Inflammatory macrophage (primary cell): ENCODE measurements at regions not wholly inside any gene's neighbourhood (a gene's known extent, or its start where the extent isn't known, plus 50 kb on each side); places are given as distances from the start of the nearest gene placed in this dataset.
A peak's percentile ranks its signal among the peaks of the same experiment; 100 is the strongest.
"Not testable (repeated sequence)": the region's sequence is repeated elsewhere in the genome, so short reads cannot be mapped to it uniquely, and the experiment has no call there.

Experiments used
- DNase-seq, 2 donors: peaks; one replicate each; pipeline ENCODE4 v3.0.0-alpha.2; 2020 to 2022

DNA sequence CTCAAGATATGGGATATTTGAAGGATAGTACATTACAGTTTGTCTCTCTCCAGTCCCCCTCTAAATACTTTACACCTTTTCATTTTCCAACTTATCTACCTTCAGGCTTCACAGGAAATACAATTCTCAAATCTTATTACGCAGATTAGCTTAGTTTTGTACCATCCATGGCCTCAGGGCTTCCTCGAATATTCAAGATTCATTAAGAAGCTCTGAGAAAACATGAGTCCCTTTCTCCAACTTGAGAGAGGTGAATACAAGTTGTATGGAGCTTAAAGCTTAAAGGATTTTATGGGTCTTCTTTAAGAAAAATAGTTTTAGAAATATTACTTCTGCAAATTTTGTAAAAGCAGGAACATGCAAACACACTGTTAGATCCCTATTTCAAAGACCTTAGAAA is 1212.5 kb downstream of the GALC start:
- no peak for DNase-seq

DNA sequence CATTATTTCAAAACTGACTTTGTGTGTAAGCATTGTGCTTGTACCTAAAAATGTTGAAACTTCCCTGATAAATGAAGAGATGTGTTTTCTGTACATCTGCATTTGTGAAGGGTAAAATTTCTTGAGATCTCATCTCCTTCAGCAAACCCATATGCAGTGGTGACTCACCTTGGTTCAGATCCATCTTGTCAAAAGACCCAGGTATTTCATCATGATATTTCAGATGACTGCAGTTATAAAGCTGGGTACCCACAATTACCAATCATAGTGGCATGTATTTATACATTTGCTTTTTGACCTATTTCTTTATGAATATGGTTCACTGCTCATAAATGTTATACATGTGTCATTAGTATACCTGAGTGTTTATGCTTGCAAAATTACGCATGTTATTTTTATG is 1213.6 kb downstream of the GALC start:
- DNase-seq: no peak

DNA sequence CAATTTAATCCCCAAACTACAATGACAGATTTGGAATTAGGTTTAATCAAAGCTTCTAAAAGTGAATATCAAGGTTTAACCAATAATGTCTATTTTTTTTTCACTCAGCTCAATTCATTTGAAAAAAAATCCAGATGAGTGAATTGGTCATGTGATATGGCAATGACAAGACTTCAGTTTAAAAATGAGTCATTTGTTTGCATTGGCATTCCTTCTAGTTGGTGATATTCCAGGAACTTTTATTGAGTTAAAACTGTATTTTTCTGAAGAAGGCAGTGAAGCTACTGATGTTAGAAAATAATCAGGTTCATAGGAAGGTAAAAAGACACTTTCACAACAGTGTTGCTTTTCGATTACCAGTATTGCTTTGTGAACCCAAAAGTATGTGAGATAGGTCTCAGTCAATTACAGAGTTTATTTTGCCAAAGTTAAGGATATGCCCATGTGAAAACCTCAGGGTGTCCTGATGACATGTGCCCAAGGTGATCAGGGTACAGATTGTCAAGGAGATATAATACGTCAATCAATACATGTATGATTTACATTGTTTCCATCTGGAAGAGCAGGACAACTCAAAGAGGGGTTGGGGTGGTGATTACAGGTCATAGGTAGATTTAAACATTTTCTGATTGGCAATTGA is 1214.9 kb downstream of the GALC start:
- no peak for DNase-seq

- not testable (repeated sequence) for DNase-seq
Observed at GRCh38 chr14:86775896-86776295, 1217.1 kb downstream of the GALC start.

- DNase-seq: no peak
Observed at GRCh38 chr14:86774916-86775315, 1218.1 kb downstream of the GALC start.

DNA sequence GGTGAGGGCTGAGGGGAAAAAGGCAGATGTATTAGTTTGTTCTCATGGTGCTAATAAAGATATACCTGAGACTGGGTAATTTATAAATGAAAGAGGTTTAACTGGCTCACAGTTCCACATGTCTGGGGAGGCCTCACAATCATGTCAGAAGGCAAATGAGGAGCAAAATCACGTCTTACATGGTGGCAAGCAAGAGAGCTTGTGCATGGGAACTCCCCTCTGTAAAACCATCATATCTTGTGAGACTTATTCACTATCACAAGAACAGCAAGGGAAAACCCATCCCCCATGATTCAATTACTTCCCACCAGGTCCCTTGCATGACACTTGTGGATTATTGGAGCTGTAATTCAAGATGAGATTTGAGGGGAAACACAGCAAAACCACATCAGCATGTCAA is 1220.9 kb downstream of the GALC start:
- no peak for DNase-seq

DNA sequence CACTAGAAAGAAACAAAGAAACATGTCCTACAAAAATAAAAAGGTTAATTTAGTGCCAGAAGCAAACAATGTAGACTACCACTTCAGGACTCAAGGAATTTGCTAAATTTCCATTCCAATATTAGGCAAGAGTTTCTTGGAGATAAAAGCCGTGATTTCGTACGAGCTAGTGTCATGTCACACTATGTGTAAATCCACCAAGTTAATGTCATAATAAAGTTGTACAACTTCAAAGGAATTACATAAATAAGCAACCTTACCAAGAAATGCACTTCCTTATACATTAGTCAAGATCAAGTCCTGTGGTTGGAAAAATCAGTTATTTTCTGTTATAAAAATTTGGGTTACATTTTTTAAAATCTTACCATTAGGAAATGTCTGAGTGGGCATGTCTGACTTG is 1222.8 kb downstream of the GALC start:
- DNase-seq: peak; percentile 3 to 70

- peak in 1 of 2 donors; percentile 1 for DNase-seq
Observed at GRCh38 chr14:86766469-86766868, 1226.5 kb downstream of the GALC start.

GRCh38 chr14:86761611-86762010 is 1231.4 kb downstream of the GALC start:
- DNase-seq: no peak

GRCh38 chr14:86756521-86757190 is 1226.7 kb downstream of the FLRT2 start:
- no peak for DNase-seq

DNA sequence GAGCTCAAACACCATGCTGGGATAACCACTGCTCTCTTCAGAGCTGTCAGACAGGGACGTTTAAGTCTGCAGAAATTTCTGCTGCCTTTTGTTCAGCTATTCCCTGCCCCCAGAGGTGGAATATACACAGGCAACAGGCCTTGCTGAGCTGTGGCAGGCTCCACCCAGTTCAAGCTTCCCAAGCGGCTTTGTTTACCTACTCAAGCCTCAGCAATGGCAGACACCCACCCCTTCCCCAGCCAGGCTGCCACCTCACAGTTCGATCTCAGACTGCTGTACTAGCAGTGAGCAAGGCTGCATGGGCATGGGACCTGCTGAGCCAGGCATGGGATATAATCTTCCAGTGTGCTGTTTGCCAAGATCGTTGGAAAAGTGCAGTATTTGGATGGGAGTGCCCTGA is 1220.5 kb downstream of the FLRT2 start:
- not testable (repeated sequence) for DNase-seq

DNA sequence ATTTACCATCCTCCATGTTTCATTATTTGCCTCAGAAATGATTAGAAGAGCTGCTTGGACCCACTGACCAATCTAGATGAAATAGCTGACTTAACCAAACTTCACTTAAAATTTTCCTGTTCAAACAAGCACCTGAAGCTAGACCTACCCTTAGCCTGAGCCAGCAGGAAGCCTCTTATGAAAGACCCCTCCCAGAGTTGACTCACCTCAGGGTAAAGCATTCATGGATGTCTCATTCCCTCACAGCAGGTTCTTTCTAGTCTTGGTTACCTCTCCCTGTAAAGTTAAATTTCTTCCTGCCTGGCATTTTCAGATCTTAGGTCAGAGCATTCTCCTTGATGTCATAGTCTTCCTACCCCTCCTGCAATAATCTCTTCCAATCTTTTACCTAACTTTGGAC is 1209.8 kb downstream of the FLRT2 start:
- no peak for DNase-seq

GRCh38 chr14:86731427-86731826 is 1201.5 kb downstream of the FLRT2 start:
- DNase-seq: not testable (repeated sequence)

GRCh38 chr14:86723254-86723624 is 1193.3 kb downstream of the FLRT2 start:
- no peak for DNase-seq

- DNase-seq: no peak
Observed at GRCh38 chr14:86722612-86723253, 1192.8 kb downstream of the FLRT2 start.

DNA sequence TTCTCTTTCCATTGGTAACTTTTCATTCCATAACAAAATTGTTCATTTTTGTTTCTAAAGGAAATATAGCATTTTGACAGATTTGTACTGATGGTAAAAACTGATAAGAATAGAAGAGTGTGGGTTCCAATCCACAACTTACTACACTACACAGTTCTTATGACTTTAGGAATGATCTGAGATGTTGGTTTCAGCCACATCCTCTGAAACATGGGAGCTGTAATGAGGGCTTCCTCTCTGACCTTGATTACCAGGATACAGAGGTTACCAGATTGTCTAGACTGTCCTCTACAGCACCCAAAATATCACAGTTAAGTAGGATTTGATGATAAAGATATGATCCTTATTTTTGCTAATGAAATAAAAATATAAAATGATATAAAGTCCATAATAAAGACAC is 1184.6 kb downstream of the FLRT2 start:
- no peak for DNase-seq

DNA sequence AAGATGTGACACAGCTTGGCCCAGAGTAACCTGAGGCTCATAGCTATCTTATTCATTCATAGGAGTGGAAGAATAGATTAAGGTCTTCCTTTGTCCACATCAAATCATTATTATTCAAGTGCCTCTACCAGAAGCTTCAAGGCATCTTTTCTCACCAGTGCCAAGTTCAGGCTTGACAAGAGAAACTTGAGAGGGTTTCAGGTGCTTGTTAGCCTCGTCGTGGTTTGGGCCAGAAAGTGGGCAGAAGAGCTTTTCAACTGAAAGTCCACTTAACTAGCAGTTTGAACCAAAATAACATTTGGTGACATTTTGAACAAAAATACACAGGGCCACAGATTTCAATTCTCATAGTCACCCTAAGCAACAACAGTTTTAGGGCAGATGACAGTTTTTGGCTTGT is 1184.2 kb downstream of the FLRT2 start:
- DNase-seq: no peak

GRCh38 chr14:86712727-86713126 is 1182.8 kb downstream of the FLRT2 start:
- DNase-seq: peak; percentile 7 to 36

GRCh38 chr14:86712176-86712575 is 1182.2 kb downstream of the FLRT2 start:
- DNase-seq: peak; percentile 57 to 89

DNA sequence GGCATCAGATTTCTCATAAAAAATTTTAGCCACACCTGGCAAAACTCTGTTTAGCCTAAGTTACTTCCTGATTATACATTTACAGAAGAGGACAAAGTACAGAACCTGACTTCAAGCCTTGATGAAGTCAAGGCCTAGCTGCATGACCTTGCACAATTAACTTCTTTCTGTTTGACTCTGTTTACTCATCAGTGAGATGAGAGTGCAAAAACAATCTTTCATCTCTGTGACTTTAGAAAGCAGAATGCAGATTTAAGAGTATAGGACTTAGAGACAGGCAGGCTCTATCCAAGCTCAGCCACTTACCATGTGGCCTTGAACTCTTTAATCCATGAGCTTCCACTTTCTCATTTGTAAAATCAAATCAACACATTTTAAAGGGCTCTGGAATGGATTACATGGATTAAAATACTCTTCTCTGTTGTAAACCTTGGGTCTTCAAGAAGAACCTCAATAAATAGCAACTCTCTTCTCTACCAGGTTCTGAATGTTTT is 1178.9 kb downstream of the FLRT2 start:
- DNase-seq: no peak

- DNase-seq: no peak
Observed at GRCh38 chr14:86707071-86707470, 1177.1 kb downstream of the FLRT2 start.

DNA sequence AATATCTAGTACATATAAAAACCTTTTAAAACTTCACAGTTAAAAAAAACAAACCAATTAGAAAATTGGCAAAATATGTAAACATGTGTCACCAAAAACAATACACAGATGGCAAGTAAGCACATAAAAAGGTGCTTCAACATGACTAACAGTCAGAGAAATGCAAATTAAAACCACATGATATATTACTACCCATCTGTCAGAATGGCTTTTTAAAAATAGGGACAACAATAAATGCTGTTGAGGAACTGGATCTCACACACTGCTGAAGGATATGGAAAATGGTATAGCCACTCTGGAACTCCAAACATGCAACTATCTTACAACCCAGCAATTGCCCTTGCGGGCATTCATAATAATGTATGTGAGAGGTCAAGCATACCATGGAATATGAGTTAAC is 1153.6 kb downstream of the FLRT2 start:
- DNase-seq: no peak

DNA sequence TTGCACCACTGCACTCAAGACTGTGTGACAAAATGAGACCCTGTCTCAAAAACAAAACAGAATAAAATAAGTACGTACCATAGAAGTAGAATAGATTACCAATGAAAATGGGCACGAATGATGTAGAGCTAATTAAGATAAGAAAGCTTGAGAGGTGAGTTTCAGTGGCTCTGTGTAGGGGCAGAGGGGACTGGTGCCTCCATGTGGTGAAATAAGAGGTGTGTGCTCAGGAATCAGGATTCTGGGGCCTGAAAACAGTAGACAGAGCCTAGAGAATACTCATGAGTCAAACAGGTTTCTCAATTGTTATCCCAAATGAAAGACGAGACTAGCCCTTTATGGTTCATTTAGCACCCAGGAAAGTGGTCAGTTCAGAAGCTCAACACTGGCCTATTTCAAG is 1145.1 kb downstream of the FLRT2 start:
- DNase-seq: no peak

DNA sequence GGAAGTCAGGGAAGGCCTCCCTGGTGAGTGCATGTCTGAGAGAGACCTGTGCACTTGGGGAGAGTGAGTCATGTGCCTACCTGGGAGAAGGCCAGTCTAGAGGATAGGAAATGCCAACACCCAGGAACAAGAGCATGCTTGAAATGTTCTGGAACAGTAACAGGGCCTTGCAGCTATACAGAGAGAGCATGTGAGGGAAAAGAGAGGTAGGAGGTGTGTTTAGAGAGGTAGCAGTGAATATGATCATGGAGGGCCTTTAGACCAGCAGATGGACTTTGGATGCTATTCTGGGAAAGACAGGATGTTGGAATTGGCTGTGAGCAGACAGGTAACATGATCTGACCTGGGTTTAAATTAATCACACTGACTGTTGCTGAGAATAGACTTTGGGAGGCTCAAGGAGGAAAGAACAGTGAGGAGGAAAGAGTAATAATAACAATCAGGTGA is 1143.6 kb downstream of the FLRT2 start:
- no peak for DNase-seq
